ENCODE measurements at regions not wholly inside any gene's neighbourhood (a gene's known extent, or its start where the extent isn't known, plus 50 kb on each side); places are given as distances from the start of the nearest gene placed in this dataset.

GRCh38 chr2:144015036-144015435, 504.9 kb downstream of the ZEB2 start:
- Histone ChIP-seq H4K20me1 (ENCODE audit: control insufficient read depth, insufficient read depth, insufficient read length) (no peaks in the 10 kb centered on the region), H3K27me3 (ENCODE audit: insufficient read depth, low read length) (no peaks in the 10 kb centered on the region), H4K5ac (ENCODE audit: insufficient read length, low read depth, low read length) (no peak overlapping the region), H4K8ac (replicated peaks; ENCODE audit: insufficient read length, low read depth, low read length) (no peak overlapping the region), H2BK20ac (ENCODE audit: low read depth, low read length, poor library complexity, severe bottlenecking) (no peak overlapping the region), H2AK5ac (ENCODE audit: insufficient read length, low read length) (no peak overlapping the region), H2AFZ (ENCODE audit: low read length) (no peak overlapping the region), H2BK5ac (ENCODE audit: insufficient read length, low read length) (no peak overlapping the region), H3K4me2 (ENCODE audit: insufficient read depth, insufficient read length, low read length) (no peak overlapping the region), H2BK15ac (ENCODE audit: low read depth, low read length) (no peak overlapping the region), H3K14ac (ENCODE audit: insufficient read depth, low read length) (no peak overlapping the region), H3K56ac (ENCODE audit: insufficient read length, low read depth, low read length) (no peak overlapping the region), H4K91ac (ENCODE audit: insufficient read length, low read depth, low read length) (no peak overlapping the region), H3K79me2 (ENCODE audit: insufficient read depth, low read length) (no peaks in the 10 kb centered on the region), H2BK12ac (ENCODE audit: insufficient read length, low read depth, low read length) (no peak overlapping the region), H3K4me1 (ENCODE audit: insufficient read depth, low read length) (0 out of 2 replicates have a peak, but pooled peaks cover under 1% of the 10 kb centered on the region), H3K23me2 (ENCODE audit: insufficient read length, low read depth, low read length, poor library complexity, severe bottlenecking) (no peaks in the 10 kb centered on the region), H3K9me3 (ENCODE audit: control insufficient read depth, low read depth, low read length) (no peaks in the 10 kb centered on the region), H3K4ac (ENCODE audit: low read depth, low read length) (no peak overlapping the region), H3K9ac (ENCODE audit: extremely low read depth, insufficient read length, low read length) (no peak overlapping the region), H2BK120ac (ENCODE audit: low read depth, low read length, poor library complexity, severe bottlenecking) (no peak overlapping the region), H3T11ph (ENCODE audit: low read length) (no peak overlapping the region), H3K18ac (ENCODE audit: insufficient read length, low read depth, low read length) (no peak overlapping the region), H3K27ac (ENCODE audit: insufficient read length, low read depth, low read length) (no peak overlapping the region), H3K79me1 (ENCODE audit: insufficient read depth, low read depth, low read length, poor library complexity, severe bottlenecking) (no peaks in the 10 kb centered on the region), H3K23ac (ENCODE audit: insufficient read length, low read depth, low read length) (no peak overlapping the region)
- Mint-ChIP-seq H3K27ac (no peak overlapping the region), H3K9me3 (no peaks in the 10 kb centered on the region), H3K36me3 (ENCODE audit: insufficient read depth in 1 of 3, low read depth in 3 of 3) (no peaks in the 10 kb centered on the region), H3K27me3 (ENCODE audit: low read depth) (no peaks in the 10 kb centered on the region), H3K4me3 (no peak overlapping the region), H3K4me1 (peaks cover 6% of the 10 kb centered on the region in 2 experiments)
- TF ChIP-seq CTCF (conservative IDR thresholded peaks at IDR 0.05): no peak
- WGBS (ENCODE audit: extremely low coverage, insufficient read length, low lambda C conversion rate): no CpG with 5 or more reads among the region's 3 CpGs
- no peak for DNase-seq

Data from H9 (cell line).